ENCODE measurements at regions not wholly inside any gene's neighbourhood (a gene's known extent, or its start where the extent isn't known, plus 50 kb on each side); places are given as distances from the start of the nearest gene placed in this dataset.
"Not testable (repeated sequence)": the region's sequence is repeated elsewhere in the genome, so short reads cannot be mapped to it uniquely, and the experiment has no call there.

DNA sequence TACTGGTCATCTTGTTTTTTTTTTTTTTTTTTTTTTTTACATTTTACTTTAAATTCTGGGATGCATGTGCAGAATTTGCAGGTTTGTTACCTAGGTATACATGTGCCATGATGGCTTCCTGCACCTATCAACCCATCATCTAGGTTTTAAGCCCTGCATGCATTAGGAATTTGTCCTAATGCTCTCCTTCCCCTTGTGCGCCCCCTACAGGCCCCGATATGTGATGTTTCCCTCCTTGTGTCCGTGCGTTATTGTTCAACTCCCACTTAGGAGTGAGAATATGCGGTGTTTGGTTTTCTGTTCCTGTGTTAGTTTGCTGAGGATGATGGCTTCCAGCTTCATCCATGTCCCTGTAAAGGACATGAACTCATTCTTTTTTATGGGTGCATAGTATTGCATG lies 249.6 kb upstream of the SLC16A7 start:
- intact Hi-C loops (cut with micrococcal nuclease; ENCODE audit: unreplicated experiment); H4K20me1 ChIP-seq (ENCODE audit: insufficient read depth); H3F3A ChIP-seq (ENCODE audit: insufficient read depth, low read depth); H3K27ac ChIP-seq; H3K9me2 ChIP-seq (ENCODE audit: insufficient read depth); BruUV-seq (replicated peaks); POLR2A ChIA-PET (ENCODE audit: unreplicated experiment); H2AFZ ChIP-seq; H3K27me3 ChIP-seq (ENCODE audit: insufficient read depth, low read depth); H3K79me2 ChIP-seq (ENCODE audit: low read depth); H3K36me3 ChIP-seq (ENCODE audit: low read depth); H3K4me3 ChIP-seq; H3K9me3 ChIP-seq (ENCODE audit: insufficient read depth, low read depth); H3K4me1 ChIP-seq (replicated peaks; ENCODE audit: insufficient read depth); DNase-seq; H3K4me2 ChIP-seq; CTCF ChIA-PET: not testable (repeated sequence)
- peak; percentile 39; the same call in 1 of the 2 replicates for TF ChIP-seq CTCF (conservative IDR thresholded peaks at IDR 0.05)

- DNase-seq, result no peak
- Histone ChIP-seq H3F3A (ENCODE audit: insufficient read depth, low read depth) (no peaks in the 10 kb centered on the region), H3K9me2 (ENCODE audit: insufficient read depth) (no peaks in the 10 kb centered on the region), H3K36me3 (ENCODE audit: low read depth) (no peaks in the 10 kb centered on the region), H3K4me2 (no peak overlapping the region), H3K4me3 (no peak overlapping the region), H3K9me3 (ENCODE audit: insufficient read depth, low read depth) (no peaks in the 10 kb centered on the region), H4K20me1 (ENCODE audit: insufficient read depth) (no peaks in the 10 kb centered on the region), H2AFZ (no peak overlapping the region), H3K4me1 (replicated peaks; ENCODE audit: insufficient read depth) (no peaks in the 10 kb centered on the region), H3K27ac (no peak overlapping the region), H3K27me3 (ENCODE audit: insufficient read depth, low read depth) (no peaks in the 10 kb centered on the region), H3K79me2 (ENCODE audit: low read depth) (no peaks in the 10 kb centered on the region)
- TF ChIP-seq CTCF (conservative IDR thresholded peaks at IDR 0.05) (no peak), EZH2 (IDR thresholded peaks at IDR 0.05; ENCODE audit: low read depth) (no peak)
- POLR2A ChIA-PET (ENCODE audit: unreplicated experiment), result no interaction called here
- CTCF ChIA-PET, result interaction anchor here (0.8 kb wide), 1 partner anchor 1179 kb away, joined by 3 read pairs; no protein-coding TSS in a partner anchor
- no TSS peak for BruUV-seq (replicated peaks)
- intact Hi-C loops (cut with micrococcal nuclease; ENCODE audit: unreplicated experiment), result no loop called here
Measured at GRCh38 chr12:59345406-59345805, 250.4 kb upstream of the SLC16A7 start.

GRCh38 chr12:59344224-59344623 lies 251.6 kb upstream of the SLC16A7 start:
- Histone ChIP-seq H3F3A (ENCODE audit: insufficient read depth, low read depth) (no peaks in the 10 kb centered on the region), H3K27ac (no peak overlapping the region), H3K4me2 (no peak overlapping the region), H3K4me1 (replicated peaks; ENCODE audit: insufficient read depth) (no peaks in the 10 kb centered on the region), H3K79me2 (ENCODE audit: low read depth) (no peaks in the 10 kb centered on the region), H3K27me3 (ENCODE audit: insufficient read depth, low read depth) (no peaks in the 10 kb centered on the region), H3K36me3 (ENCODE audit: low read depth) (no peaks in the 10 kb centered on the region), H3K9me3 (ENCODE audit: insufficient read depth, low read depth) (no peaks in the 10 kb centered on the region), H3K9me2 (ENCODE audit: insufficient read depth) (no peaks in the 10 kb centered on the region), H4K20me1 (ENCODE audit: insufficient read depth) (no peaks in the 10 kb centered on the region), H2AFZ (no peak overlapping the region), H3K4me3 (no peak overlapping the region)
- CTCF ChIA-PET, result no interaction called here
- POLR2A ChIA-PET (ENCODE audit: unreplicated experiment), result no interaction called here
- BruUV-seq (replicated peaks), result no TSS peak
- TF ChIP-seq EZH2 (IDR thresholded peaks at IDR 0.05; ENCODE audit: low read depth) (no peak), CTCF (conservative IDR thresholded peaks at IDR 0.05) (no peak)
- intact Hi-C loops (cut with micrococcal nuclease; ENCODE audit: unreplicated experiment), result no loop called here
- no peak for DNase-seq
